ENCODE measurements at regions not wholly inside any gene's neighbourhood (a gene's known extent, or its start where the extent isn't known, plus 50 kb on each side); places are given as distances from the start of the nearest gene placed in this dataset.

DNA sequence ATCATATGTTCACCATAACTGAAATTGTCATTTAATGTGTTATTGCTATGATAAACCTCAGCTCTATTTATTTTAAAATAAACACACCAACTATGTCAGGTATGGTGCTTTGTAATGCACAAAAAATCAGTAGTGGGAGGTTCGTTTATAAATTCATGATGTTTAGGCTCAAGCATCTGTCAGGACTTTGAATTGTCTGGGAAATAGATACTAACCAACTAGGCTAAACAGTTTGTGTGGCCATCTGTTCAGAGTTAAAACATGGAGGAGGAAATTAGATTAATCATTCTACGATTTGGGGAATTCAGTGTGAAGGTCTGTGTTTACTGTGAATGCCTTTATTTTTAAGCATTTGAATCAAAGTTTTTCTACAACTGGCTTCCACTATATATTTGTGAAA is 212.6 kb upstream of the FZD8 start:
- POLR2A ChIA-PET = no interaction called here
- H3K4me3 ChIP-seq (ENCODE audit: control extremely low read depth in 1 of 5, extremely low read depth in 1 of 5, insufficient read depth in 1 of 5, low read depth in 2 of 5, low read length in 4 of 5) = no peak overlapping the region
- H3K9me3 Mint-ChIP-seq (ENCODE audit: insufficient read depth) = peaks cover 5% of the 10 kb centered on the region

DNA sequence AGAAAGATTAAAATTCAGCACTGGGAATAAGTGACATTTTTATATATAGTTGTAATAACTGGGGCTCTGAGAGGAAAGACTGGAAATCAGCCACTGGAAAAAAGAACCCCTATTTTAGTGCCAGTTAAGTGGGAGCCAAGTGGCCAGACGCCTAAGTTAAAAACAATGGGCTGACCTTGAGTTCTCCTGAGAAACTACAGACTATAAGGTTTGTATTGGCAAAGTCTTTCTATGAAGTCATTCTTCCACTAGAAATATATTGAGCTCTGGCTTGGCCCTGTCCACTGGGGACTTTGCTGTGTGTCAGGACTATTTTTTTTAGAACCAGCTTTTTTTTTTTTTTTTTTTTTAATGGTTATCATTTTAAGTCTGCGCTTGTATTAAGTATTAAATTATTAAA is 210.6 kb upstream of the FZD8 start:
- Histone ChIP-seq H3K4me1 (ENCODE audit: control insufficient read depth in 2 of 2, insufficient read depth in 2 of 2, low read length in 2 of 2) (no peaks in the 10 kb centered on the region), H3K4me2 (replicated peaks; ENCODE audit: low read depth, low read length, poor library complexity, severe bottlenecking) (no peak overlapping the region), H3K36me3 (replicated peaks in 1 of 2; ENCODE audit: control extremely low read depth in 1 of 2, control insufficient read depth in 1 of 2, extremely low read depth in 1 of 2, insufficient read depth in 2 of 2, low read length in 1 of 2) (no peaks in the 10 kb centered on the region), H3K4me3 (ENCODE audit: control extremely low read depth in 1 of 5, extremely low read depth in 1 of 5, insufficient read depth in 1 of 5, low read depth in 2 of 5, low read length in 4 of 5) (no peak overlapping the region), H4K20me1 (ENCODE audit: control insufficient read depth, insufficient read depth, low read length, poor library complexity, severe bottlenecking) (no peaks in the 10 kb centered on the region), H3K27me3 (replicated peaks in 1 of 4; ENCODE audit: control extremely low read depth in 1 of 4, control insufficient read depth in 3 of 4, insufficient read depth in 4 of 4, low read length in 3 of 4) (no peaks in the 10 kb centered on the region), H3K9me3 (ENCODE audit: control extremely low read depth in 1 of 3, control insufficient read depth in 2 of 3, insufficient read depth in 1 of 3, low read length in 2 of 3) (no peaks in the 10 kb centered on the region), H3K27ac (ENCODE audit: low read length in 2 of 2) (no peak overlapping the region), H3K79me2 (ENCODE audit: control insufficient read depth, insufficient read depth, low read length) (no peaks in the 10 kb centered on the region), H2AFZ (ENCODE audit: insufficient read depth, low read depth, low read length, poor library complexity, severe bottlenecking) (no peak overlapping the region), H3K9ac (ENCODE audit: low read length) (no peak overlapping the region)
- TF ChIP-seq, protein P1, sequence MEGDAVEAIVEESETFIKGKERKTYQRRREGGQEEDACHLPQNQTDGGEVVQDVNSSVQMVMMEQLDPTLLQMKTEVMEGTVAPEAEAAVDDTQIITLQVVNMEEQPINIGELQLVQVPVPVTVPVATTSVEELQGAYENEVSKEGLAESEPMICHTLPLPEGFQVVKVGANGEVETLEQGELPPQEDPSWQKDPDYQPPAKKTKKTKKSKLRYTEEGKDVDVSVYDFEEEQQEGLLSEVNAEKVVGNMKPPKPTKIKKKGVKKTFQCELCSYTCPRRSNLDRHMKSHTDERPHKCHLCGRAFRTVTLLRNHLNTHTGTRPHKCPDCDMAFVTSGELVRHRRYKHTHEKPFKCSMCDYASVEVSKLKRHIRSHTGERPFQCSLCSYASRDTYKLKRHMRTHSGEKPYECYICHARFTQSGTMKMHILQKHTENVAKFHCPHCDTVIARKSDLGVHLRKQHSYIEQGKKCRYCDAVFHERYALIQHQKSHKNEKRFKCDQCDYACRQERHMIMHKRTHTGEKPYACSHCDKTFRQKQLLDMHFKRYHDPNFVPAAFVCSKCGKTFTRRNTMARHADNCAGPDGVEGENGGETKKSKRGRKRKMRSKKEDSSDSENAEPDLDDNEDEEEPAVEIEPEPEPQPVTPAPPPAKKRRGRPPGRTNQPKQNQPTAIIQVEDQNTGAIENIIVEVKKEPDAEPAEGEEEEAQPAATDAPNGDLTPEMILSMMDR (IDR thresholded peaks at IDR 0.05) = no peak
- no peak for TF ChIP-seq EZH2 (IDR thresholded peaks at IDR 0.05; ENCODE audit: borderline replicate concordance, insufficient read depth, low read depth, low read length, poor library complexity, severe bottlenecking)
- intact Hi-C loops (cut with micrococcal nuclease) = no loop called here
- Mint-ChIP-seq H3K27ac (no peak overlapping the region), H3K4me1 (no peaks in the 10 kb centered on the region), H3K4me3 (no peak overlapping the region), H3K9me3 (ENCODE audit: insufficient read depth) (peaks cover 2% of the 10 kb centered on the region), H3K27me3 (no peaks in the 10 kb centered on the region)
- POLR2A ChIA-PET = no interaction called here
- CTCF ChIA-PET = interaction anchor here (0.6 kb wide), 1 partner anchor 260 kb away, joined by 4 read pairs; no protein-coding TSS in a partner anchor
- DNase-seq = no peak
- WGBS (ENCODE audit: insufficient coverage) = no CpG with 5 or more reads among the region's 2 CpGs
- no peak for ATAC-seq (ENCODE audit: low read depth)

More for the DNA sequence above, 212.6 kb upstream of the FZD8 start:
- 100% methylated on average over 1 of the region's 2 CpGs for WGBS (ENCODE audit: insufficient coverage)
- no peak overlapping the region for H3K27ac ChIP-seq (ENCODE audit: low read length in 2 of 2)
- H3K9ac ChIP-seq (ENCODE audit: low read length) = no peak overlapping the region
- H3K4me2 ChIP-seq (replicated peaks; ENCODE audit: low read depth, low read length, poor library complexity, severe bottlenecking) = no peak overlapping the region
- H3K4me3 Mint-ChIP-seq = no peak overlapping the region
- no peak overlapping the region for H2AFZ ChIP-seq (ENCODE audit: insufficient read depth, low read depth, low read length, poor library complexity, severe bottlenecking)
- no peak overlapping the region for H3K27ac Mint-ChIP-seq
- H3K27me3 ChIP-seq (replicated peaks in 1 of 4; ENCODE audit: control extremely low read depth in 1 of 4, control insufficient read depth in 3 of 4, insufficient read depth in 4 of 4, low read length in 3 of 4) = no peaks in the 10 kb centered on the region
- H4K20me1 ChIP-seq (ENCODE audit: control insufficient read depth, insufficient read depth, low read length, poor library complexity, severe bottlenecking) = no peaks in the 10 kb centered on the region
- no peaks in the 10 kb centered on the region for H3K4me1 ChIP-seq (ENCODE audit: control insufficient read depth in 2 of 2, insufficient read depth in 2 of 2, low read length in 2 of 2)
- H3K27me3 Mint-ChIP-seq = no peaks in the 10 kb centered on the region
- H3K79me2 ChIP-seq (ENCODE audit: control insufficient read depth, insufficient read depth, low read length) = no peaks in the 10 kb centered on the region
- intact Hi-C loops (cut with micrococcal nuclease) = no loop called here
- no peak for TF ChIP-seq EZH2 (IDR thresholded peaks at IDR 0.05; ENCODE audit: borderline replicate concordance, insufficient read depth, low read depth, low read length, poor library complexity, severe bottlenecking)
- TF ChIP-seq, protein P1 (IDR thresholded peaks at IDR 0.05) = no peak
- H3K36me3 ChIP-seq (replicated peaks in 1 of 2; ENCODE audit: control extremely low read depth in 1 of 2, control insufficient read depth in 1 of 2, extremely low read depth in 1 of 2, insufficient read depth in 2 of 2, low read length in 1 of 2) = no peaks in the 10 kb centered on the region
- H3K4me1 Mint-ChIP-seq = no peaks in the 10 kb centered on the region
- CTCF ChIA-PET = no interaction called here
- ATAC-seq (ENCODE audit: low read depth) = no peak
- DNase-seq = no peak
- H3K9me3 ChIP-seq (ENCODE audit: control extremely low read depth in 1 of 3, control insufficient read depth in 2 of 3, insufficient read depth in 1 of 3, low read length in 2 of 3) = peaks cover 0 to 3% (median 0%) of the 10 kb centered on the region in 3 donors

All from B cell (primary cell).